Islet of Langerhans (tissue), 1 donor: ENCODE measurements at regions not wholly inside any gene's neighbourhood (a gene's known extent, or its start where the extent isn't known, plus 50 kb on each side); places are given as distances from the start of the nearest gene placed in this dataset.
A peak's percentile ranks its signal among the peaks of the same experiment; 100 is the strongest.

Experiments
- FAIRE-seq: peaks from one replicate; lab custom pipeline; 2011; peaks lifted over from hg19 to GRCh38; lab: Jason Lieb, UNC

DNA sequence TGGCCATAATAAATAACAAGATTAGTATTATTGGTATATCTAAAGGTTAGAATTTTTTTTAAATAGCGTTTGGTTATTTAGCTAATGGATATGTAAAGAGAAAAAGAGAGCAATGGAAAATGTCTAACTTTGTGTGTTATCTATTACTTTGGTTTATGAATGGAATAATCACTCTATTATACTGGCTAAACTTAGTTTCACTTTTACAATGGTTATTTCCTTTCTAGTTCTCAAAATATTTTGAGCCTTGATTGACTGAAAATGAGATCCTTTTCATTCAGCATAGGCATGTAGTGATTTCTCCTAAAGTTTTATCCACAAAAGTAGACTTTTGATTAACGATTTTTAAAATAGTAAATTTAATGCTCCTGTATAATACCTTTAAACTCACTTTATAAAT is 51.6 kb upstream of the MLIP start:
- FAIRE-seq = peak; percentile 90

GRCh38 chr6:54060286-54060685 is 51.0 kb upstream of the MLIP start:
- peak; percentile 9 for FAIRE-seq
